SU-DHL-6 (cell line): ENCODE measurements at regions not wholly inside any gene's neighbourhood (a gene's known extent, or its start where the extent isn't known, plus 50 kb on each side); places are given as distances from the start of the nearest gene placed in this dataset.

Experiments
- H2AFZ ChIP-seq: fragments of 200-600 bp; sonication (generic); 2 replicates; pipeline ENCODE4 v1.6.1; 2014; ENCODE audit warnings: low read depth, mild to moderate bottlenecking, moderate library complexity, mixed read lengths, antibody characterized with exemption, low read length; ENCODE audit not compliant: severe bottlenecking
- H3F3A ChIP-seq: fragments of 200-600 bp; shearing (Covaris generic); 2 replicates; pipeline ENCODE4 v1.6.0; 2016; ENCODE audit warnings: antibody characterized with exemption, mild to moderate bottlenecking; ENCODE audit not compliant: insufficient read depth
- H3K27ac ChIP-seq: fragments of 200-600 bp; sonication (generic); 2 replicates; pipeline ENCODE4 v1.5.1; 2016; ENCODE audit warnings: low read depth, mild to moderate bottlenecking, low read length, moderate library complexity, mixed read lengths
- H3K27me3 ChIP-seq: fragments of 200-600 bp; sonication (generic), shearing (Covaris generic); 2 replicates; pipeline ENCODE4 v1.6.0; 2014; ENCODE audit warnings: mild to moderate bottlenecking, low read length
- H3K36me3 ChIP-seq: fragments of 200-600 bp; sonication (generic); 2 replicates; pipeline ENCODE4 v1.6.1; 2014; ENCODE audit warnings: mild to moderate bottlenecking, low read length, mixed read lengths
- H3K4me2 ChIP-seq: fragments of 300-600, 200-600 bp; shearing (Covaris generic), sonication (generic); 2 replicates; pipeline ENCODE4 v1.6.0; 2014; ENCODE audit warnings: low read length, low read depth, mild to moderate bottlenecking; ENCODE audit not compliant: poor library complexity, severe bottlenecking
- H3K4me3 ChIP-seq: fragments of 200-600 bp; sonication (generic); 2 replicates; pipeline ENCODE4 v1.5.1; 2014; ENCODE audit warnings: antibody characterized with exemption, low read length, mild to moderate bottlenecking, mixed read lengths; ENCODE audit not compliant: insufficient read depth, poor library complexity, severe bottlenecking
- H3K79me2 ChIP-seq: fragments of 200-600 bp; sonication (generic); 2 replicates; pipeline ENCODE4 v1.6.1; 2014; ENCODE audit warnings: mild to moderate bottlenecking, low read length, moderate library complexity; ENCODE audit not compliant: insufficient read depth
- H3K9ac ChIP-seq: fragments of 200-600 bp; sonication (generic); 2 replicates; pipeline ENCODE4 v1.7.0; 2014; ENCODE audit warnings: mild to moderate bottlenecking, low read length
- H3K9me2 ChIP-seq: fragments of 200-600 bp; sonication (generic); replicated peaks from 2 replicates; pipeline ENCODE4 v1.6.1; 2014; ENCODE audit warnings: low read length; ENCODE audit not compliant: insufficient read depth
- H3K9me3 ChIP-seq: fragments of 200-600 bp; sonication (generic); 2 replicates; pipeline ENCODE4 v1.6.1; 2014; ENCODE audit warnings: low read length, mixed read lengths; ENCODE audit not compliant: insufficient read depth
- H4K20me1 ChIP-seq: fragments of 200-600 bp; sonication (generic); 2 replicates; pipeline ENCODE4 v1.6.1; 2014; ENCODE audit warnings: low read depth, mild to moderate bottlenecking, antibody characterized with exemption, low read length, moderate library complexity, mixed read lengths
- CTCF ChIP-seq: fragments of 200-600 bp; sonication (generic); IDR thresholded peaks from one replicate; pipeline ENCODE4 v1.5.1; 2017; ENCODE audit warnings: antibody characterized with exemption, mild to moderate bottlenecking, low read length, moderate library complexity; ENCODE audit not compliant: insufficient read depth, poor library complexity, severe bottlenecking
- EZH2phosphoT487 ChIP-seq: fragments of 200-600 bp; sonication (generic), shearing (Covaris generic); conservative IDR thresholded peaks from 2 replicates; pipeline ENCODE4 v1.6.1; 2018; ENCODE audit warnings: mild to moderate bottlenecking, antibody characterized with exemption, low read length, moderate library complexity, mixed read lengths

DNA sequence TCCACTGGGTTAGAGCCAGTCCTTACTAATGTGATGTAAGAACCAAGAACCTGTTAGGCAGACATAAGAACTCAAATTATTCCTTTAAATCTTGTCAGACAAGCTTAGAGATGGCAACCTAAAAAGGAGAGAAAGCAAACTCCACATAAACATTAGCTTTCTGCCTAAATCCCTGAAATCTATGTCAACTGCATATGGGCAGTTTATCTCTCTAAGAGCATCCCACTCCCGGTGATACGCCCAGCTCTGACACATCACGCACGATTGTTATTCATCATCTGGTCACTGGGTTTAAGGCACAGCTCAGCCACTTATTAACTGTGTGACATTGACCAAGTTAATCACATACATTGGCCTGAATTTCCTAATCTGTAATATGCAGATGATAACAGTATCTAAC, 323.7 kb downstream of the HHIPL2 start:
- H2AFZ ChIP-seq: no peak overlapping the region
- H3K9me2 ChIP-seq: no peaks in the 10 kb centered on the region
- no peak overlapping the region for H3K4me2 ChIP-seq
- no peaks in the 10 kb centered on the region for H4K20me1 ChIP-seq
- H3K36me3 ChIP-seq: no peaks in the 10 kb centered on the region
- TF ChIP-seq CTCF (no peak), EZH2phosphoT487 (no peak)
- no peaks in the 10 kb centered on the region for H3K27me3 ChIP-seq
- H3K9me3 ChIP-seq: no peaks in the 10 kb centered on the region
- H3F3A ChIP-seq: no peaks in the 10 kb centered on the region
- no peak overlapping the region for H3K9ac ChIP-seq
- no peaks in the 10 kb centered on the region for H3K79me2 ChIP-seq
- H3K4me3 ChIP-seq: no peak overlapping the region
- H3K27ac ChIP-seq: no peak overlapping the region

- TF ChIP-seq EZH2phosphoT487: no peak
- no peak for TF ChIP-seq CTCF
- Histone ChIP-seq H3K36me3 (no peaks in the 10 kb centered on the region), H3K4me2 (no peak overlapping the region), H3K4me3 (no peak overlapping the region), H2AFZ (no peak overlapping the region), H3K27ac (no peak overlapping the region), H4K20me1 (no peaks in the 10 kb centered on the region), H3F3A (no peaks in the 10 kb centered on the region), H3K9ac (no peak overlapping the region), H3K27me3 (no peaks in the 10 kb centered on the region), H3K9me2 (no peaks in the 10 kb centered on the region), H3K79me2 (no peaks in the 10 kb centered on the region), H3K9me3 (no peaks in the 10 kb centered on the region)
These were observed 324.9 kb downstream of the HHIPL2 start for GRCh38 chr1:222223010-222223409.

DNA sequence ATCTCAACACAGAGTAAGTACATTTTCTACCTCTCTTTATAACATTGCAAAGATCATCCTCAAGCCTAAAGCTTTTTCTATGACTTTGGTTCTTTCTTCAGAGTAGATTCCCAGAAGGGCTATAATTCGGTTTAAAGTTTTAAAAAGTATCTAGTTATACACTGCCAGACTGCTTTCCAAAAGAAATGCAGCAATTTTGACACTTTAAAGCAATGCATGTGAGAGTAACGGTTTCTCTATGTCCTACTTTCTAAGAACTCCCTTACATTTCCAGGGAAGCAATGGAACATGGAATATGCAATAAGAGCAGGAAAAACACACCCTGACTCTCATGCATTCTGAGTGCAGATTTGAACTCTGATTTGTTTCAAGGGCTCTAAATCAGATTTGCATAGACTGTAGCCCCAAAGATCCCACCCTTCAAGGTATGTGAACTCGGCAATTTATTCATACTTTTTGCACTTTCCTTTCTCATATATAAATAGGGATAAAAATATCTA, 331.6 kb downstream of the HHIPL2 start:
- Histone ChIP-seq H3K36me3 (no peaks in the 10 kb centered on the region), H3K27me3 (no peaks in the 10 kb centered on the region), H3K9ac (no peak overlapping the region), H3K4me3 (no peak overlapping the region), H3K27ac (no peak overlapping the region), H3K79me2 (no peaks in the 10 kb centered on the region), H3F3A (no peaks in the 10 kb centered on the region), H3K9me3 (no peaks in the 10 kb centered on the region), H3K4me2 (no peak overlapping the region), H4K20me1 (no peaks in the 10 kb centered on the region), H3K9me2 (no peaks in the 10 kb centered on the region), H2AFZ (no peak overlapping the region)
- TF ChIP-seq EZH2phosphoT487: no peak
- no peak for TF ChIP-seq CTCF
